ENCODE measurements at regions not wholly inside any gene's neighbourhood (a gene's known extent, or its start where the extent isn't known, plus 50 kb on each side); places are given as distances from the start of the nearest gene placed in this dataset.

GRCh38 chr1:182288749-182289604 is 102.6 kb downstream of the GLUL start:
- WGBS (ENCODE audit: insufficient coverage, low coverage, missing lambda C conversion rate): 64% methylated on average over 4 of the region's 4 CpGs
- no peak overlapping the region for H3K9ac ChIP-seq (ENCODE audit: insufficient read depth in 1 of 2, low read depth in 2 of 2, low read length in 2 of 2)
- H3K36me3 ChIP-seq (ENCODE audit: control insufficient read depth, insufficient read depth, low read length): no peaks in the 10 kb centered on the region
- ChIA-PET POLR2A (interaction anchor here (0.6 to 6.2 kb wide), 8 partner anchors 9 to 515 kb away, joined by 3 to 48 read pairs (median 4); partner anchors contain the start of gene GLUL), CTCF (ENCODE audit: low intra/inter-chr PET ratio) (no interaction called here)
- intact Hi-C loops (cut with micrococcal nuclease) (no loop called here), in situ Hi-C loops (cut with MboI) (no loop called here)
- no peak overlapping the region for H3K27ac ChIP-seq (ENCODE audit: extremely low read depth, low read depth, low read length)
- H3K27me3 ChIP-seq (ENCODE audit: control insufficient read depth in 2 of 2, insufficient read depth in 2 of 2, low read length in 2 of 2): no peaks in the 10 kb centered on the region
- FAIRE-seq (no peak), DNase-seq (ENCODE audit: extremely low read depth in 1 of 4, low spot score in 3 of 4) (no peak), ATAC-seq (no peak)
- H3K4me3 ChIP-seq: no peak overlapping the region
- H3K4me1 ChIP-seq (replicated peaks in 1 of 2; ENCODE audit: control insufficient read depth in 2 of 2, insufficient read depth in 2 of 2, low read length in 2 of 2): peaks cover 13 to 46% of the 10 kb centered on the region in 2 experiments
- H2AFZ ChIP-seq (ENCODE audit: low read depth, low read length): peak overlapping the region; percentile 46
- H4K20me1 ChIP-seq (replicated peaks; ENCODE audit: control insufficient read depth, insufficient read depth, low read length): no peaks in the 10 kb centered on the region
- BruUV-seq (replicated peaks): no TSS peak
- no peaks in the 10 kb centered on the region for H3K9me1 ChIP-seq (ENCODE audit: control insufficient read depth, insufficient read depth, low read length)
- H3K79me2 ChIP-seq (ENCODE audit: control insufficient read depth, insufficient read depth, low read length): no peaks in the 10 kb centered on the region
- no peaks in the 10 kb centered on the region for H3K9me3 ChIP-seq (replicated peaks; ENCODE audit: control insufficient read depth, insufficient read depth, low read depth, low read length)
- 0 out of 2 replicates have a peak overlapping the region, but pooled peaks have one; percentile 5 for H3K4me2 ChIP-seq (ENCODE audit: insufficient read depth, low read length)
- no peak for TF ChIP-seq ZNF408 (CRISPR knock-in tag; IDR thresholded peaks at IDR 0.05; ENCODE audit: low read depth)
- TF ChIP-seq U2AF1 (optimal IDR thresholded peaks at IDR 0.05; ENCODE audit: low read depth, low read length): no peak
- TF ChIP-seq NRF1 (conservative IDR thresholded peaks at IDR 0.05 in 1 of 2, IDR thresholded peaks at IDR 0.05 in 1 of 2): no peak
- peak; percentile 27; the same call in 1 of the 2 replicates for TF ChIP-seq CBFA2T3 (IDR thresholded peaks at IDR 0.05)
- TF ChIP-seq NR1H2 (CRISPR knock-in tag; IDR thresholded peaks at IDR 0.05): no peak
- TF ChIP-seq MEIS2 (IDR thresholded peaks at IDR 0.05; ENCODE audit: partially characterized antibody): no peak
- no peak for TF ChIP-seq EWSR1 (IDR thresholded peaks at IDR 0.05; ENCODE audit: borderline replicate concordance, low read depth, partially characterized antibody)
- TF ChIP-seq E4F1 (CRISPR knock-in tag; IDR thresholded peaks at IDR 0.05; ENCODE audit: borderline replicate concordance): no peak
- no peak for TF ChIP-seq ZNF586 (CRISPR knock-in tag; conservative IDR thresholded peaks at IDR 0.05)
- TF ChIP-seq SMARCA5 (IDR thresholded peaks at IDR 0.05): no peak
- TF ChIP-seq ZNF707 (CRISPR knock-in tag; conservative IDR thresholded peaks at IDR 0.05): no peak
- TF ChIP-seq NR2C2 (CRISPR knock-in tag; IDR thresholded peaks at IDR 0.05): no peak
- TF ChIP-seq NR2C2 (tag; IDR thresholded peaks at IDR 0.05): 0 out of 2 replicates have a peak, but pooled peaks have one; percentile 18
- no peak for TF ChIP-seq ZNF175 (CRISPR knock-in tag; IDR thresholded peaks at IDR 0.05; ENCODE audit: low read depth)
- no peak for TF ChIP-seq ZFP30 (CRISPR knock-in tag; IDR thresholded peaks at IDR 0.05; ENCODE audit: borderline replicate concordance)
- no peak for TF ChIP-seq RBM14 (IDR thresholded peaks at IDR 0.05; ENCODE audit: borderline replicate concordance, insufficient read depth, low read depth, low read length)
- TF ChIP-seq CEBPB (tag; IDR thresholded peaks at IDR 0.05): peak; percentile 82
- no peak for TF ChIP-seq ZNF780A (CRISPR knock-in tag; IDR thresholded peaks at IDR 0.05)
- no peak for TF ChIP-seq NFE2 (IDR thresholded peaks at IDR 0.05; ENCODE audit: low read depth)

All from K562 (cell line).